SU-DHL-6 (cell line): ENCODE measurements at regions not wholly inside any gene's neighbourhood (a gene's known extent, or its start where the extent isn't known, plus 50 kb on each side); places are given as distances from the start of the nearest gene placed in this dataset.

ENCODE experiments used
- CTCF ChIP-seq: fragments of 200-600 bp; sonication (generic); IDR thresholded peaks from one replicate; pipeline ENCODE4 v1.5.1; 2017; ENCODE audit warnings: antibody characterized with exemption, mild to moderate bottlenecking, low read length, moderate library complexity; ENCODE audit not compliant: insufficient read depth, poor library complexity, severe bottlenecking
- EZH2phosphoT487 ChIP-seq: fragments of 200-600 bp; sonication (generic), shearing (Covaris generic); conservative IDR thresholded peaks from 2 replicates; pipeline ENCODE4 v1.6.1; 2018; ENCODE audit warnings: mild to moderate bottlenecking, antibody characterized with exemption, low read length, moderate library complexity, mixed read lengths

GRCh38 chr16:62700426-62701294 lies 664.4 kb upstream of the CDH8 start:
- TF ChIP-seq CTCF (no peak), EZH2phosphoT487 (no peak)
